ENCODE measurements at regions not wholly inside any gene's neighbourhood (a gene's known extent, or its start where the extent isn't known, plus 50 kb on each side); places are given as distances from the start of the nearest gene placed in this dataset.

DNA sequence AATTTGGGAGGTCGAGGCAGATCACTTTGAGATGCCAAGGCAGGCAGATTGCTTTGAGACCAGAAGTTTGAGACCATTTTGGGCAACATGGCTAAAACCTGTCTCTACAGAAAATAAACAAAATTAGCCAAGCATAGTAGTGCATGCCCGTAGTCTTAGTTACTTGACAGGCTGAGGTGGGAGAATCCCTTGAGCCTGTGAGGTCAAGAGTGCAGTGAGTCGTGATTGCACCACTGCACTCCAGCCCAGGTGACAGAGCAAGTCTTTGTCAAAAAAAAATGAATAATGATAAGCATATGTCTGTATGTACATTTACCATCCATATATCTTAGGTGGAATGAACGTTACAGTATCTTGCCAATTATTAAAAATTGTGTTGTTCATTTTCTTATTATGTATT is 2447.7 kb downstream of the PCDH9 start:
- WGBS = 68% methylated on average over 4 of the region's 4 CpGs
- intact Hi-C loops (cut with DNase I) = no loop called here
- no peak for DNase-seq (ENCODE audit: low spot score)
- no peak overlapping the region for H3K4me3 ChIP-seq
- H3K36me3 ChIP-seq = no peaks in the 10 kb centered on the region
- no peaks in the 10 kb centered on the region for H3K9me3 ChIP-seq
- H3K27me3 ChIP-seq (replicated peaks; ENCODE audit: insufficient read depth) = no peaks in the 10 kb centered on the region
- no peak overlapping the region for H3K27ac ChIP-seq
- no peaks in the 10 kb centered on the region for H3K4me1 ChIP-seq (replicated peaks)
- TF ChIP-seq POLR2AphosphoS5 (IDR thresholded peaks at IDR 0.05) (no peak), CTCF (IDR thresholded peaks at IDR 0.05) (no peak), POLR2A (IDR thresholded peaks at IDR 0.05) (no peak)

GRCh38 chr13:64778002-64778401 is 2452.1 kb downstream of the PCDH9 start:
- Histone ChIP-seq H3K4me1 (replicated peaks) (no peaks in the 10 kb centered on the region), H3K27me3 (replicated peaks; ENCODE audit: insufficient read depth) (no peaks in the 10 kb centered on the region), H3K9me3 (no peaks in the 10 kb centered on the region), H3K36me3 (no peaks in the 10 kb centered on the region), H3K4me3 (no peak overlapping the region), H3K27ac (no peak overlapping the region)
- intact Hi-C loops (cut with DNase I) = no loop called here
- TF ChIP-seq POLR2A (IDR thresholded peaks at IDR 0.05) = no peak
- no peak for TF ChIP-seq POLR2AphosphoS5 (IDR thresholded peaks at IDR 0.05)
- no peak for TF ChIP-seq CTCF (IDR thresholded peaks at IDR 0.05)
- DNase-seq (ENCODE audit: low spot score) = no peak
- 71% methylated on average over 1 of the region's 1 CpG for WGBS

- Histone ChIP-seq H3K36me3 (no peaks in the 10 kb centered on the region), H3K27ac (no peak overlapping the region), H3K9me3 (no peaks in the 10 kb centered on the region), H3K4me1 (replicated peaks) (no peaks in the 10 kb centered on the region), H3K4me3 (no peak overlapping the region), H3K27me3 (replicated peaks; ENCODE audit: insufficient read depth) (no peaks in the 10 kb centered on the region)
- intact Hi-C loops (cut with DNase I) = no loop called here
- WGBS = 93% methylated on average over 1 of the region's 1 CpG
- TF ChIP-seq POLR2A (IDR thresholded peaks at IDR 0.05) (no peak), CTCF (IDR thresholded peaks at IDR 0.05) (no peak), POLR2AphosphoS5 (IDR thresholded peaks at IDR 0.05) (no peak)
- DNase-seq (ENCODE audit: low spot score) = no peak
These were observed 2455.2 kb downstream of the PCDH9 start for GRCh38 chr13:64774915-64775314.

- intact Hi-C loops (cut with DNase I) = no loop called here
- no peaks in the 10 kb centered on the region for H3K9me3 ChIP-seq
- TF ChIP-seq CTCF (IDR thresholded peaks at IDR 0.05) (no peak), POLR2A (IDR thresholded peaks at IDR 0.05) (no peak), POLR2AphosphoS5 (IDR thresholded peaks at IDR 0.05) (no peak)
- no peaks in the 10 kb centered on the region for H3K4me1 ChIP-seq (replicated peaks)
- DNase-seq (ENCODE audit: low spot score) = no peak
- no peak overlapping the region for H3K27ac ChIP-seq
- no peak overlapping the region for H3K4me3 ChIP-seq
- H3K27me3 ChIP-seq (replicated peaks; ENCODE audit: insufficient read depth) = no peaks in the 10 kb centered on the region
- WGBS = 85% methylated on average over 4 of the region's 4 CpGs
- no peaks in the 10 kb centered on the region for H3K36me3 ChIP-seq
These were observed 2459.4 kb downstream of the PCDH9 start for GRCh38 chr13:64770743-64771142.

DNA sequence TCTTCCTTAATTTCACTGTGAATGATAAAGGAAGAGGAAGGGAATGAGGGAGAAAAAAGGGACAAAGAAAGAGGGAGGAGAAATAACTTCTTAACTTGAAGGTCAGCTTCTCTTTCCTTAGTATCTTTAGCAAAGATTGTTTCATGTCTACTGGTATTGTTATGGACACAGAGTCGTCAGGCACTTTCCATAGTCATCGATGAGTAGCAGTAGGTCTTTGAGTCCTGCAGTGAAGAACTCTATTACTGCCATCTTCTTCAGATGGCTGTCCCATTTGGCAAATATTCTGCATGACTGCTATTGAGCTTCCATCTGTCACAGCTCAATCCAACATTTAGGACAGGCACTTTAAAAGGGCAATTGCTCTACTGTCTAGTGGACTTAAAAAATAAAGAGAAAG is 2463.1 kb downstream of the PCDH9 start:
- no peaks in the 10 kb centered on the region for H3K4me1 ChIP-seq (replicated peaks)
- 80% methylated on average over 2 of the region's 2 CpGs for WGBS
- no peaks in the 10 kb centered on the region for H3K9me3 ChIP-seq
- intact Hi-C loops (cut with DNase I) = no loop called here
- no peak for DNase-seq (ENCODE audit: low spot score)
- H3K27me3 ChIP-seq (replicated peaks; ENCODE audit: insufficient read depth) = no peaks in the 10 kb centered on the region
- no peak for TF ChIP-seq POLR2AphosphoS5 (IDR thresholded peaks at IDR 0.05)
- TF ChIP-seq POLR2A (IDR thresholded peaks at IDR 0.05) = no peak
- no peak for TF ChIP-seq CTCF (IDR thresholded peaks at IDR 0.05)
- no peak overlapping the region for H3K4me3 ChIP-seq
- H3K27ac ChIP-seq = no peak overlapping the region
- H3K36me3 ChIP-seq = no peaks in the 10 kb centered on the region

Measured in prostate gland (tissue), 2 donors.